HG02885 (cell line): ENCODE measurements at regions not wholly inside any gene's neighbourhood (a gene's known extent, or its start where the extent isn't known, plus 50 kb on each side); places are given as distances from the start of the nearest gene placed in this dataset.

Experiments used
- ATAC-seq: cut with Tn5 transposase; IDR thresholded peaks from one replicate; pipeline ENCODE4 v1.9.1; 2021; ENCODE audit warnings: mild to moderate bottlenecking; ENCODE audit not compliant: unreplicated experiment, poor library complexity

GRCh38 chr13:74046431-74046830 is 87.8 kb downstream of the KLF12 start:
- ATAC-seq: no peak

GRCh38 chr13:74045583-74045982 is 88.6 kb downstream of the KLF12 start:
- no peak for ATAC-seq

GRCh38 chr13:74043237-74043636 is 91.0 kb downstream of the KLF12 start:
- ATAC-seq: no peak

- peak; percentile 99 for ATAC-seq
Measured at GRCh38 chr13:74040200-74040599, 94.0 kb downstream of the KLF12 start.

GRCh38 chr13:74039667-74040066 is 94.5 kb downstream of the KLF12 start:
- ATAC-seq: no peak

- no peak for ATAC-seq
Measured at GRCh38 chr13:74039154-74039553, 95.0 kb downstream of the KLF12 start.

GRCh38 chr13:74037762-74038161 is 96.4 kb downstream of the KLF12 start:
- ATAC-seq: no peak

- no peak for ATAC-seq
Measured at GRCh38 chr13:74036373-74036772, 97.8 kb downstream of the KLF12 start.

GRCh38 chr13:74035896-74036295 is 98.3 kb downstream of the KLF12 start:
- no peak for ATAC-seq

- peak; percentile 52 for ATAC-seq
Measured at GRCh38 chr13:74032325-74032724, 101.9 kb downstream of the KLF12 start.

GRCh38 chr13:74027161-74027779 is 106.9 kb downstream of the KLF12 start:
- ATAC-seq: peak; percentile 49

- peak; percentile 90 for ATAC-seq
Measured at GRCh38 chr13:74026753-74027152, 107.5 kb downstream of the KLF12 start.

- ATAC-seq: peak; percentile 32
Measured at GRCh38 chr13:74025369-74025768, 108.8 kb downstream of the KLF12 start.

GRCh38 chr13:74024856-74025255 is 109.3 kb downstream of the KLF12 start:
- no peak for ATAC-seq

GRCh38 chr13:74024314-74024713 is 109.9 kb downstream of the KLF12 start:
- ATAC-seq: no peak

- no peak for ATAC-seq
Measured at GRCh38 chr13:74023484-74023883, 110.7 kb downstream of the KLF12 start.

GRCh38 chr13:74021505-74021904 is 112.7 kb downstream of the KLF12 start:
- no peak for ATAC-seq

- ATAC-seq: no peak
Measured at GRCh38 chr13:74018062-74018431, 116.2 kb downstream of the KLF12 start.

- no peak for ATAC-seq
Measured at GRCh38 chr13:74017301-74018061, 116.7 kb downstream of the KLF12 start.

- peak; percentile 50 for ATAC-seq
Measured at GRCh38 chr13:74015137-74015536, 119.1 kb downstream of the KLF12 start.

GRCh38 chr13:74009100-74009668 is 125.0 kb downstream of the KLF12 start:
- ATAC-seq: no peak

GRCh38 chr13:74006666-74007065 is 127.5 kb downstream of the KLF12 start:
- no peak for ATAC-seq
